GM13977 (cell line): ENCODE measurements at regions not wholly inside any gene's neighbourhood (a gene's known extent, or its start where the extent isn't known, plus 50 kb on each side); places are given as distances from the start of the nearest gene placed in this dataset.

Source experiments
- DNase-seq: peaks from one replicate; pipeline ENCODE4 v3.0.0; 2012; ENCODE audit warnings: low spot score
- CTCF ChIP-seq: IDR thresholded peaks from 2 replicates; pipeline ENCODE4 v1.5.1; 2012; ENCODE audit warnings: mild to moderate bottlenecking, control low read depth; ENCODE audit not compliant: insufficient read depth; ENCODE audit errors: extremely low read depth, missing control alignments
- in situ Hi-C: fragments of 300-500 bp; cut with MboI; formaldehyde crosslinking; loops from one replicate; pipeline ENCODE4 v1.12.0; 2022; ENCODE audit warnings: low sequenced_read_pairs, low pct_unique_long_range_greater_than_20kb, mixed read lengths, inconsistent platforms; ENCODE audit not compliant: unreplicated experiment

GRCh38 chr4:64520421-64520820 lies 111.2 kb upstream of the TECRL start:
- in situ Hi-C loops = no loop called here
- no peak for TF ChIP-seq CTCF

GRCh38 chr4:64518600-64518999 lies 109.3 kb upstream of the TECRL start:
- no peak for DNase-seq
- in situ Hi-C loops = no loop called here
- TF ChIP-seq CTCF = no peak

More at GRCh38 chr4:64520421-64520820, 111.2 kb upstream of the TECRL start:
- DNase-seq = no peak

GRCh38 chr4:64516176-64516575 lies 106.9 kb upstream of the TECRL start:
- in situ Hi-C loops = no loop called here
- no peak for DNase-seq
- no peak for TF ChIP-seq CTCF

GRCh38 chr4:64508089-64508488 lies 98.8 kb upstream of the TECRL start:
- in situ Hi-C loops = no loop called here
- DNase-seq = no peak
- no peak for TF ChIP-seq CTCF

- in situ Hi-C loops = no loop called here
- TF ChIP-seq CTCF = no peak
- no peak for DNase-seq
Observed at GRCh38 chr4:64503945-64504675, 94.9 kb upstream of the TECRL start.

- TF ChIP-seq CTCF = no peak
- DNase-seq = no peak
- in situ Hi-C loops = no loop called here
Observed at GRCh38 chr4:64503416-64503815, 94.2 kb upstream of the TECRL start.
